Upper lobe of left lung (tissue), 6 donors: ENCODE measurements at regions not wholly inside any gene's neighbourhood (a gene's known extent, or its start where the extent isn't known, plus 50 kb on each side); places are given as distances from the start of the nearest gene placed in this dataset.

Source experiments
- ATAC-seq, 2 donors: fragments of 200-7000 bp; cut with Tn5 transposase; one replicate each; pipeline ENCODE4 v1.9.1; 2022; ENCODE audit warnings: mild to moderate bottlenecking in 2 of 2, moderate library complexity in 2 of 2; ENCODE audit not compliant: low FRiP score in 2 of 2
- DNase-seq, 2 donors: peaks; one replicate each; pipeline ENCODE4 v3.0.0-alpha.2; 2019 to 2020
- H3K27ac ChIP-seq, 4 donors: fragments of 200-600 bp; sonication (generic); one replicate each; pipeline ENCODE4 v1.5.1; 2016 to 2019
- H3K27me3 ChIP-seq, 4 donors: fragments of 200-600 bp; sonication (generic); one replicate each; pipeline ENCODE4 v1.5.1; 2017 to 2019
- H3K36me3 ChIP-seq, 4 donors: fragments of 200-600 bp; sonication (generic); one replicate each; pipeline ENCODE4 v1.5.1; 2016 to 2019
- H3K4me1 ChIP-seq, 4 donors: fragments of 200-600 bp; sonication (generic); one replicate each; pipeline ENCODE4 v1.5.1; 2018 to 2019
- H3K4me3 ChIP-seq, 4 donors: fragments of 200-600 bp; sonication (generic); one replicate each; pipeline ENCODE4 v1.5.1; 2017 to 2019; ENCODE audit warnings: mild to moderate bottlenecking in 2 of 4, moderate library complexity in 1 of 4
- H3K9me3 ChIP-seq, 4 donors: fragments of 200-600 bp; sonication (generic); one replicate each; pipeline ENCODE4 v1.5.1; 2018 to 2019
- CTCF ChIP-seq, 6 experiments: fragments of 450-650 bp in 4 of 6; fragments of 200-600 bp in 2 of 6; sonication (generic) in 2 of 6; IDR thresholded peaks; one replicate each; pipeline ENCODE4 v1.5.1; 2016 to 2019; ENCODE audit warnings: antibody characterized with exemption in 6 of 6
- EP300 ChIP-seq, 4 donors: sonication (generic); formaldehyde crosslinking; IDR thresholded peaks; one replicate each; pipeline ENCODE4 v1.5.1; 2017; ENCODE audit warnings: antibody characterized with exemption in 4 of 4, control low read depth in 2 of 4
- POLR2A ChIP-seq, 4 donors: fragments of 450-650 bp; IDR thresholded peaks; one replicate each; pipeline ENCODE4 v1.5.1; 2016 to 2017; ENCODE audit warnings: antibody characterized with exemption in 4 of 4, mild to moderate bottlenecking in 2 of 4
- POLR2AphosphoS5 ChIP-seq, 2 donors: sonication (generic); formaldehyde crosslinking; IDR thresholded peaks; one replicate each; pipeline ENCODE4 v1.5.1; 2017; ENCODE audit warnings: antibody characterized with exemption in 2 of 2
- WGBS, 2 donors: methylation state at CpG; one replicate each; pipeline ENCODE4 v1.1.5; 2017 to 2018; 5-methylcytosine and 5-hydroxymethylcytosine counted together
- donor health status: DM: no; HTN: no; CAD: no; lungs with moderate emphysema.
- donor health status: DM: no; HTN: yes; CAD: no; lungs with severe emphysema.

DNA sequence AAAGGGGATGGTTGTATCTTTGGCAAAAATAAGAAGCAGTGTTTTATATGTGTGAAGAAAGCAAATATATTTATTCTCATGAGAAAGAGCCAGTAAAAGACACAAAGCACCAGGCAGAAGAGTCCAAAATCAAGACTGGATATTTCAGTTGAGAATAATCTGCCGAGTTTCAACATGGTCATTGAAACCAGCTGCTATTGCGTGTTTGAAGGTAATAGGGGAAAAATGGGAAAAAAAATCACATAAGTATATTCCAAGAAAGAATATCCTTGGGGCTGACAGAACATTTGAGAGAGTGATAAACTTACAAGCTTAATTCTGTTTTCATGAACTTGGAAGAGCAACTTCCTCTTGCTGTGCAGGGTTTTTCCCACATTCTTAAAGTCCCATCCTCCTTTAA is 79.9 kb downstream of the ISOC1 start:
- 78 to 83% methylated on average over 2 of the region's 2 CpGs for WGBS, 2 donors
- no peaks in the 10 kb centered on the region for H3K27me3 ChIP-seq
- no peaks in the 10 kb centered on the region for H3K9me3 ChIP-seq
- no peak overlapping the region for H3K4me3 ChIP-seq
- H3K27ac ChIP-seq, result no peak overlapping the region
- no peaks in the 10 kb centered on the region for H3K4me1 ChIP-seq
- ATAC-seq (no peak), DNase-seq (no peak)
- H3K36me3 ChIP-seq, result no peaks in the 10 kb centered on the region
- TF ChIP-seq EP300 (IDR thresholded peaks at IDR 0.05) (no peak), CTCF (IDR thresholded peaks at IDR 0.05) (no peak), POLR2A (IDR thresholded peaks at IDR 0.05) (no peak), POLR2AphosphoS5 (IDR thresholded peaks at IDR 0.05) (no peak)

- TF ChIP-seq CTCF (IDR thresholded peaks at IDR 0.05) (no peak), POLR2A (IDR thresholded peaks at IDR 0.05) (no peak), POLR2AphosphoS5 (IDR thresholded peaks at IDR 0.05) (no peak), EP300 (IDR thresholded peaks at IDR 0.05) (no peak)
- ATAC-seq (no peak), DNase-seq (no peak)
- Histone ChIP-seq H3K4me1 (no peaks in the 10 kb centered on the region), H3K36me3 (no peaks in the 10 kb centered on the region), H3K4me3 (no peak overlapping the region), H3K27ac (no peak overlapping the region), H3K27me3 (no peaks in the 10 kb centered on the region), H3K9me3 (no peaks in the 10 kb centered on the region)
Observed at GRCh38 chr5:129177451-129177850, 82.9 kb downstream of the ISOC1 start.

- no peak overlapping the region for H3K4me3 ChIP-seq
- DNase-seq, result no peak
- H3K36me3 ChIP-seq, result no peaks in the 10 kb centered on the region
- H3K9me3 ChIP-seq, result no peaks in the 10 kb centered on the region
- 52% methylated on average over 3 of the region's 3 CpGs for WGBS, 2 donors
- no peaks in the 10 kb centered on the region for H3K4me1 ChIP-seq
- no peak for ATAC-seq
- H3K27me3 ChIP-seq, result no peaks in the 10 kb centered on the region
- no peak overlapping the region for H3K27ac ChIP-seq
- no peak for TF ChIP-seq CTCF (IDR thresholded peaks at IDR 0.05)
- TF ChIP-seq EP300 (IDR thresholded peaks at IDR 0.05), result no peak
- TF ChIP-seq POLR2A (IDR thresholded peaks at IDR 0.05), result no peak
- TF ChIP-seq POLR2AphosphoS5 (IDR thresholded peaks at IDR 0.05), result no peak
Observed at GRCh38 chr5:129199308-129199707, 104.8 kb downstream of the ISOC1 start.

- ATAC-seq, result no peak
- H3K27ac ChIP-seq, result no peak overlapping the region
- DNase-seq, result no peak
- TF ChIP-seq POLR2AphosphoS5 (IDR thresholded peaks at IDR 0.05) (no peak), POLR2A (IDR thresholded peaks at IDR 0.05) (no peak), CTCF (IDR thresholded peaks at IDR 0.05) (no peak), EP300 (IDR thresholded peaks at IDR 0.05) (no peak)
- H3K4me3 ChIP-seq, result no peak overlapping the region
- no peaks in the 10 kb centered on the region for H3K9me3 ChIP-seq
- no peaks in the 10 kb centered on the region for H3K4me1 ChIP-seq
- no peaks in the 10 kb centered on the region for H3K27me3 ChIP-seq
- no peaks in the 10 kb centered on the region for H3K36me3 ChIP-seq
- WGBS, 2 donors, result 89 to 91% methylated on average over 1 of the region's 1 CpG
Observed at GRCh38 chr5:129204525-129204924, 110.0 kb downstream of the ISOC1 start.

DNA sequence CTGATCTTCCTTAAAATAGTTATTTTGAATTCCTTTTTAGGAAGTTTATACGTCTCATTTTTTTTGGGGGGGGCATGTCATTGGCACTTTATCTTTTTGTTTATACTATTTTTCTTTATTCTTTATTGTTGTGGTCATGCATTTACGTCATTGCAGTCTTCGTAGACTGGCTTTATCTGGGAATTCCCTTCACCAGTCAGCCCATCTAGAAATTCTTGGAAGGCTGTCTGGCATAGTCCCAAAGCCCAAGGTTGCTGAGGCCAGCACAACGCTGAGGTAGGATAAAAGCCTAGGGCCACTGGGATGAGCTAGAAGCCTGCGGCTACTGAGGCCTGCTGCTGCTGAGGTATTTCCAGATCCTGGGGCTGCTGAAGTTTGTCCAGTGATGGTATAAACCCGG is 121.5 kb downstream of the ISOC1 start:
- TF ChIP-seq EP300 (IDR thresholded peaks at IDR 0.05), result no peak
- no peak for TF ChIP-seq CTCF (IDR thresholded peaks at IDR 0.05)
- TF ChIP-seq POLR2A (IDR thresholded peaks at IDR 0.05), result no peak
- no peak for TF ChIP-seq POLR2AphosphoS5 (IDR thresholded peaks at IDR 0.05)
- DNase-seq, result no peak
- Histone ChIP-seq H3K27ac (no peak overlapping the region), H3K4me1 (no peaks in the 10 kb centered on the region), H3K27me3 (no peaks in the 10 kb centered on the region), H3K9me3 (peaks cover 0 to 21% (median 2%) of the 10 kb centered on the region in 4 donors), H3K4me3 (no peak overlapping the region), H3K36me3 (no peaks in the 10 kb centered on the region)
- ATAC-seq, result no peak
- WGBS, 2 donors, result 79 to 81% methylated on average over 4 to 6 of the region's 6 CpGs
